Neural progenitor cell (in vitro differentiated cells): ENCODE measurements at regions not wholly inside any gene's neighbourhood (a gene's known extent, or its start where the extent isn't known, plus 50 kb on each side); places are given as distances from the start of the nearest gene placed in this dataset.
"Not testable (repeated sequence)": the region's sequence is repeated elsewhere in the genome, so short reads cannot be mapped to it uniquely, and the experiment has no call there.

ENCODE experiments used
- DNase-seq: peaks from one replicate; pipeline ENCODE4 v3.0.0-alpha.2; 2016; ENCODE audit warnings: low spot score
- H2AFZ ChIP-seq: fragments of 200-600 bp; sonication (generic); replicated peaks from 2 replicates; pipeline ENCODE4 v1.6.1; 2016; ENCODE audit warnings: antibody characterized with exemption
- H3F3A ChIP-seq: fragments of 200-600 bp; sonication (generic); 2 replicates; pipeline ENCODE4 v1.6.1; 2016; ENCODE audit warnings: antibody characterized with exemption, low read depth
- H3K27ac ChIP-seq: fragments of 200-600 bp; sonication (generic); 2 replicates; pipeline ENCODE4 v1.5.1; 2016; ENCODE audit warnings: mild to moderate bottlenecking
- H3K27me3 ChIP-seq: fragments of 200-600 bp; sonication (generic); 2 replicates; pipeline ENCODE4 v1.6.1; 2016; ENCODE audit warnings: mild to moderate bottlenecking, moderate library complexity
- H3K36me3 ChIP-seq: fragments of 200-600 bp; sonication (generic); 2 replicates; pipeline ENCODE4 v1.5.1; 2016
- H3K4me1 ChIP-seq: fragments of 200-600 bp; sonication (generic); 2 replicates; pipeline ENCODE4 v1.6.1; 2016; ENCODE audit warnings: mixed run types
- H3K4me2 ChIP-seq: fragments of 200-600 bp; sonication (generic); 2 replicates; pipeline ENCODE4 v1.6.1; 2016
- H3K4me3 ChIP-seq: fragments of 200-600 bp; sonication (generic); 2 replicates; pipeline ENCODE4 v1.5.1; 2016
- H3K79me2 ChIP-seq: fragments of 200-600 bp; sonication (generic); 2 replicates; pipeline ENCODE4 v1.6.1; 2016; ENCODE audit warnings: low read depth
- H3K9ac ChIP-seq: fragments of 200-600 bp; sonication (generic); 2 replicates; pipeline ENCODE4 v1.6.1; 2016
- H3K9me3 ChIP-seq: fragments of 200-600 bp; sonication (generic); 2 replicates; pipeline ENCODE4 v1.5.1; 2016; ENCODE audit warnings: low read depth
- H4K20me1 ChIP-seq: fragments of 200-600 bp; sonication (generic); 2 replicates; pipeline ENCODE4 v1.6.1; 2016; ENCODE audit warnings: low read depth
- H3K27ac Mint-ChIP-seq: 3 replicates; pipeline ENCODE4 v1.8.0; 2021; ENCODE audit warnings: mixed read lengths
- H3K27me3 Mint-ChIP-seq: 2 replicates; pipeline ENCODE4 v1.8.0; 2022; ENCODE audit warnings: low read depth, mild to moderate bottlenecking, inconsistent platforms, moderate library complexity, mixed read lengths; ENCODE audit not compliant: insufficient read depth
- H3K36me3 Mint-ChIP-seq: 3 replicates; pipeline ENCODE4 v1.8.0; 2021; ENCODE audit warnings: mixed read lengths
- H3K4me1 Mint-ChIP-seq: 3 replicates; pipeline ENCODE4 v1.8.0; 2021; ENCODE audit warnings: mixed read lengths
- H3K4me3 Mint-ChIP-seq: 3 replicates; pipeline ENCODE4 v1.8.0; 2021; ENCODE audit warnings: mild to moderate bottlenecking, moderate library complexity, mixed read lengths
- H3K9me3 Mint-ChIP-seq: 3 replicates; pipeline ENCODE4 v1.8.0; 2020; ENCODE audit warnings: mixed read lengths
- CTCF ChIP-seq: fragments of 200-600 bp; sonication (generic); IDR thresholded peaks from 2 replicates; pipeline ENCODE4 v1.5.1; 2017; ENCODE audit warnings: antibody characterized with exemption, mild to moderate bottlenecking
- EZH2 ChIP-seq: fragments of 200-600 bp; sonication (generic); IDR thresholded peaks from 2 replicates; pipeline ENCODE4 v1.6.1; 2017; ENCODE audit warnings: antibody characterized with exemption, mild to moderate bottlenecking, moderate library complexity
- EZH2phosphoT487 ChIP-seq: fragments of 200-600 bp; sonication (generic); IDR thresholded peaks from 2 replicates; pipeline ENCODE4 v1.6.1; 2017; ENCODE audit warnings: antibody characterized with exemption

- peaks cover 2% of the 10 kb centered on the region for H3K36me3 Mint-ChIP-seq
These were observed 231.6 kb upstream of the VLDLR start for GRCh38 chr9:2390028-2390427.

GRCh38 chr9:2391509-2392132, 230.0 kb upstream of the VLDLR start:
- not testable (repeated sequence) for H3K27ac Mint-ChIP-seq, H3K36me3 Mint-ChIP-seq, H3K4me2 ChIP-seq, H3K4me3 ChIP-seq, H2AFZ ChIP-seq, H3K36me3 ChIP-seq, H3K4me3 Mint-ChIP-seq, H3F3A ChIP-seq, DNase-seq, H3K27me3 ChIP-seq, H4K20me1 ChIP-seq, H3K27me3 Mint-ChIP-seq, H3K9ac ChIP-seq, H3K4me1 ChIP-seq, H3K79me2 ChIP-seq, H3K27ac ChIP-seq, H3K9me3 ChIP-seq
- peaks cover 12% of the 10 kb centered on the region for H3K4me1 Mint-ChIP-seq
- peaks cover 16% of the 10 kb centered on the region for H3K9me3 Mint-ChIP-seq

More at GRCh38 chr9:2390028-2390427, 231.6 kb upstream of the VLDLR start:
- Histone ChIP-seq H3K9me3 (no peaks in the 10 kb centered on the region), H3K9ac (no peak overlapping the region), H4K20me1 (no peaks in the 10 kb centered on the region), H3K4me1 (no peaks in the 10 kb centered on the region), H3K36me3 (no peaks in the 10 kb centered on the region), H3K4me2 (no peak overlapping the region), H3F3A (no peaks in the 10 kb centered on the region), H3K79me2 (no peaks in the 10 kb centered on the region), H3K27ac (no peak overlapping the region), H3K4me3 (no peak overlapping the region), H2AFZ (no peak overlapping the region), H3K27me3 (no peaks in the 10 kb centered on the region)
- Mint-ChIP-seq H3K9me3 (peaks cover 16% of the 10 kb centered on the region), H3K4me3 (peak overlapping the region; percentile 4), H3K27me3 (no peaks in the 10 kb centered on the region), H3K4me1 (peaks cover 12% of the 10 kb centered on the region), H3K27ac (no peak overlapping the region)
- TF ChIP-seq EZH2 (no peak), CTCF (no peak), EZH2phosphoT487 (no peak)
- DNase-seq, result no peak

- H3K4me3 Mint-ChIP-seq, DNase-seq, H3K36me3 Mint-ChIP-seq, H3K27ac ChIP-seq, H3K27me3 ChIP-seq, H4K20me1 ChIP-seq, H3F3A ChIP-seq, H3K9me3 ChIP-seq, H3K36me3 ChIP-seq, H3K4me3 ChIP-seq, H3K27me3 Mint-ChIP-seq, H3K27ac Mint-ChIP-seq, H2AFZ ChIP-seq, H3K4me1 Mint-ChIP-seq, H3K79me2 ChIP-seq, H3K4me1 ChIP-seq, H3K9ac ChIP-seq, H3K4me2 ChIP-seq: not testable (repeated sequence)
- peaks cover 19% of the 10 kb centered on the region for H3K9me3 Mint-ChIP-seq
These were observed 227.4 kb upstream of the VLDLR start for GRCh38 chr9:2394087-2394741.

- no peaks in the 10 kb centered on the region for H3K4me1 Mint-ChIP-seq
- H4K20me1 ChIP-seq, result no peaks in the 10 kb centered on the region
- no peaks in the 10 kb centered on the region for H3K79me2 ChIP-seq
- no peak overlapping the region for H3K4me2 ChIP-seq
- no peak for DNase-seq
- no peak overlapping the region for H3K9ac ChIP-seq
- H3K4me1 ChIP-seq, result no peaks in the 10 kb centered on the region
- no peak overlapping the region for H3K4me3 ChIP-seq
- no peaks in the 10 kb centered on the region for H3K36me3 Mint-ChIP-seq
- no peak overlapping the region for H2AFZ ChIP-seq
- no peaks in the 10 kb centered on the region for H3F3A ChIP-seq
- H3K27me3 ChIP-seq, result no peaks in the 10 kb centered on the region
- no peaks in the 10 kb centered on the region for H3K9me3 ChIP-seq
- no peak overlapping the region for H3K4me3 Mint-ChIP-seq
- peaks cover 24% of the 10 kb centered on the region for H3K9me3 Mint-ChIP-seq
- no peaks in the 10 kb centered on the region for H3K36me3 ChIP-seq
- no peak for TF ChIP-seq EZH2
- no peak for TF ChIP-seq CTCF
- no peak for TF ChIP-seq EZH2phosphoT487
- no peaks in the 10 kb centered on the region for H3K27me3 Mint-ChIP-seq
- H3K27ac Mint-ChIP-seq, result no peak overlapping the region
- H3K27ac ChIP-seq, result no peak overlapping the region
These were observed 225.6 kb upstream of the VLDLR start for GRCh38 chr9:2395814-2396612.
